ENCODE measurements at regions not wholly inside any gene's neighbourhood (a gene's known extent, or its start where the extent isn't known, plus 50 kb on each side); places are given as distances from the start of the nearest gene placed in this dataset.

DNA sequence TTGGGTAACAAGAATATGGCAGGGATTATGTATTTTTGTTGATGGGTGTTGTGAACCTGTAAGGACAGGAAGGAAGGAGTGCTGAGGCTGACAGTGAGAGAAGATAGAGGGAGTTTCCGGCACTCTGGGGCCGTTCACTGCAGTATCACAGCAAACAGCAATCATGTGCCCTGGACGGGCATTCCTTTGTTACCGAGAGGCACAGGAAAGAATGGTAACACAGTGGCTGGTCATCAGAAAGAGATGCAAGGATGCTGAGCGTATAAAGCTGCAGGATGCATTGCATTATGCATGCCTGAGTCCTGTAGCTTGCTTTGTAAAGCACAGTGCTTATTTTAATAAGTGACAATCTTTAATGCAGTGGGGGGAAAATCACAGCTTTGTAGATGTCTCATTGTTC lies 286.8 kb downstream of the RPS24 start:
- H3K27me3 ChIP-seq (ENCODE audit: control insufficient read depth in 2 of 2, insufficient read depth in 2 of 2, low read length in 2 of 2) = no peaks in the 10 kb centered on the region
- no peaks in the 10 kb centered on the region for H3K36me3 ChIP-seq (ENCODE audit: control insufficient read depth in 2 of 3, insufficient read depth in 3 of 3, low read length in 3 of 3)
- H3K27me3 Mint-ChIP-seq = peaks cover 0 to 2% (median 0%) of the 10 kb centered on the region in 5 donors
- peaks cover 0 to 10% (median 3%) of the 10 kb centered on the region in 5 donors for H3K36me3 Mint-ChIP-seq
- H3K27ac ChIP-seq (ENCODE audit: low read depth, low read length) = no peak overlapping the region
- peaks cover 0 to 13% of the 10 kb centered on the region in 2 donors for H3K4me1 ChIP-seq (ENCODE audit: control insufficient read depth in 2 of 2, insufficient read depth in 2 of 2, low read length in 2 of 2)
- H3K9me3 Mint-ChIP-seq = peaks cover 0 to 23% (median 6%) of the 10 kb centered on the region in 11 donors
- no peak overlapping the region for H3K4me3 ChIP-seq (ENCODE audit: low read length)
- H3K27ac Mint-ChIP-seq = peak overlapping the region; percentile 0 to 79 (median 60)
- ChIA-PET CTCF (interaction anchor here (1.7 kb wide), 1 partner anchor 16 kb away, joined by 6 read pairs; no protein-coding TSS in a partner anchor), POLR2A (interaction anchor here (0.9 to 1.0 kb wide), 2 partner anchors 18 to 20 kb away, joined by 3 to 5 read pairs; no protein-coding TSS in a partner anchor)
- H3K9me3 ChIP-seq (ENCODE audit: control insufficient read depth in 2 of 3, low read length in 3 of 3) = no peaks in the 10 kb centered on the region
- H3K4me1 Mint-ChIP-seq = peaks cover 13 to 33% (median 23%) of the 10 kb centered on the region in 7 donors
- intact Hi-C loops (cut with micrococcal nuclease) = loop anchor here in 1 of 2 donors (1.0 kb wide), 1 partner anchor 17 kb away; no protein-coding TSS in a partner anchor
- ATAC-seq = peak; percentile 73
- DNase-seq = peak in 3 of 9 donors; percentile 13 to 28 (median 13)
- peak overlapping the region; percentile 6 to 61 (median 36) for H3K4me3 Mint-ChIP-seq

DNA sequence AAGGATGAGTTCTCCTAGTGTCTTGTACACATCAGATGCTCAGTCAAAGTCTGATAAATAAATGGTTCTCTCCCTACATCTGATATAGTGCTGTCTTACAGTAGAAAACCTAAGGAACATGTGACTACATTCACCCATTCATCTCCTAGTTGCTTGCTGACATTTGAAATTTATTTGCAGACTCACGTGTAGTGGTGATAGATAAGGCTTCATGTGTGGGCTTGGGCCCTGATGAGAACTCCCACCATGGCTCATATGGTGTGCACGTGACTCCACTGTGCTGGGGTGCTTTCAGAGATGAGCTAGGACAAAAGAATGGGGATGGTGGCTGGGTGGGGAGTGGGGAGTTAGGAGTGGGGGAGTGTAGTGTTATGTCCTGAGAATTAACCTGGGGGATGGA lies 287.3 kb downstream of the RPS24 start:
- no peaks in the 10 kb centered on the region for H3K36me3 ChIP-seq (ENCODE audit: control insufficient read depth in 2 of 3, insufficient read depth in 3 of 3, low read length in 3 of 3)
- POLR2A ChIA-PET = interaction anchor here (0.9 to 1.0 kb wide), 2 partner anchors 19 to 20 kb away, joined by 3 to 5 read pairs; no protein-coding TSS in a partner anchor
- no peaks in the 10 kb centered on the region for H3K9me3 ChIP-seq (ENCODE audit: control insufficient read depth in 2 of 3, low read length in 3 of 3)
- DNase-seq (peak in 1 of 9 donors; percentile 2), ATAC-seq (no peak)
- Mint-ChIP-seq H3K27me3 (no peaks in the 10 kb centered on the region), H3K4me1 (peaks cover 13 to 33% (median 23%) of the 10 kb centered on the region in 7 donors), H3K9me3 (peaks cover under 1 to 28% (median 9%) of the 10 kb centered on the region in 11 donors), H3K36me3 (peaks cover 0 to 10% (median 4%) of the 10 kb centered on the region in 5 donors), H3K27ac (peak overlapping the region; percentile 0 to 79 (median 60)), H3K4me3 (peak overlapping the region in 3 of 10 donors; percentile 23 to 55 (median 30))
- H3K4me3 ChIP-seq (ENCODE audit: low read length) = no peak overlapping the region
- H3K27ac ChIP-seq (ENCODE audit: low read depth, low read length) = no peak overlapping the region
- CTCF ChIA-PET = interaction anchor here (1.7 kb wide), 1 partner anchor 17 kb away, joined by 6 read pairs; no protein-coding TSS in a partner anchor
- intact Hi-C loops (cut with micrococcal nuclease) = loop anchor here in 1 of 2 donors (1.0 kb wide), 1 partner anchor 18 kb away; no protein-coding TSS in a partner anchor
- peaks cover 0 to 13% of the 10 kb centered on the region in 2 donors for H3K4me1 ChIP-seq (ENCODE audit: control insufficient read depth in 2 of 2, insufficient read depth in 2 of 2, low read length in 2 of 2)
- no peaks in the 10 kb centered on the region for H3K27me3 ChIP-seq (ENCODE audit: control insufficient read depth in 2 of 2, insufficient read depth in 2 of 2, low read length in 2 of 2)

DNA sequence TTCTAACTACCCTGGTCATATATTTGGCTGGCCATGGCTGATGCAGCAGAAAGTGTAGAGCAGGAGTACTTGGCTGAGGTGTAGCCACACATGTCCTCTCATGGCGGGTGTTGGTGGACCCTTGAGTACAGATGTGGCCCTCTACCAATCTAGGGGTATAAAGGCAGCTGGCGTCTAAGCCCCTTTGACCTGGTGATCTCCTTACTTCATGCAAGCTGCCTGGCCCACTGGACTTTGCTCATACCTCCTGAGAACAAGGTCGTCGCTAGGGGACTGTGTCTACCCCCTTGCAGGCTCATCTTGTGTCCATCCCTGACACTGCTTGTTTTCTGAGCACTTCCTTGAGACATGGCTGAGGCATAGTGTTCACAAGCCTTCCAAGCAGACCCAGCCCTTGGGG lies 287.8 kb downstream of the RPS24 start:
- peak overlapping the region in 1 of 10 donors; percentile 55 for H3K4me3 Mint-ChIP-seq
- peaks cover 4 to 33% (median 14%) of the 10 kb centered on the region in 11 donors for H3K9me3 Mint-ChIP-seq
- Histone ChIP-seq H3K4me1 (ENCODE audit: control insufficient read depth in 2 of 2, insufficient read depth in 2 of 2, low read length in 2 of 2) (peaks cover 0 to 13% of the 10 kb centered on the region in 2 donors), H3K27me3 (ENCODE audit: control insufficient read depth in 2 of 2, insufficient read depth in 2 of 2, low read length in 2 of 2) (no peaks in the 10 kb centered on the region), H3K4me3 (ENCODE audit: low read length) (no peak overlapping the region), H3K9me3 (ENCODE audit: control insufficient read depth in 2 of 3, low read length in 3 of 3) (peaks cover 0 to 3% (median 0%) of the 10 kb centered on the region in 3 experiments), H3K27ac (ENCODE audit: low read depth, low read length) (no peak overlapping the region), H3K36me3 (ENCODE audit: control insufficient read depth in 2 of 3, insufficient read depth in 3 of 3, low read length in 3 of 3) (no peaks in the 10 kb centered on the region)
- ChIA-PET CTCF (interaction anchor here (1.7 kb wide), 1 partner anchor 17 kb away, joined by 6 read pairs; no protein-coding TSS in a partner anchor), POLR2A (interaction anchor here (0.9 kb wide), 1 partner anchor 21 kb away, joined by 5 read pairs; no protein-coding TSS in a partner anchor)
- no peak for ATAC-seq
- H3K4me1 Mint-ChIP-seq = peaks cover 13 to 33% (median 23%) of the 10 kb centered on the region in 7 donors
- H3K27me3 Mint-ChIP-seq = no peaks in the 10 kb centered on the region
- H3K36me3 Mint-ChIP-seq = peaks cover 2 to 15% (median 7%) of the 10 kb centered on the region in 5 donors
- intact Hi-C loops (cut with micrococcal nuclease) = no loop called here
- DNase-seq = peak in 1 of 9 donors; percentile 6
- peak overlapping the region in 8 of 9 donors; percentile 0 to 79 (median 62) for H3K27ac Mint-ChIP-seq

DNA sequence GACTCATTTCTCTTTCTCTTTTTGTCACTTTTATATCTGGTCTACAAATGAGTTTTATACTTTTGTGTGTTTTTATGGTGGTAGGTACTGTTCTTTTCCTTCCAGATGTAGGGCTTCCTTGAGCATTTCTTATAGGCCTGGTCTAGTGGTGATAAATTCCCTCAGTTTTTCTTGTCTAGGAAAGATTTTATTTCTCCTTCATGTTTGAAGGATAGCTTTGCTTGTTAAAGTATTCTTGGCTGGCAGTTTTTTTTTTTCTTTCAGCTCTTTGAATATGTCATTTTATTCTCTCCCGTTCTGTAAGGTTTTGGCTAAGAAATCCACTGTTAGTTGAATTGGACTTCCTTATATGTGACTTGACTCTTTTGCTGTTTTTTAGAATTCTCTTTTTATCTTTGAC lies 292.7 kb downstream of the RPS24 start:
- H3K36me3 ChIP-seq (ENCODE audit: control insufficient read depth in 2 of 3, insufficient read depth in 3 of 3, low read length in 3 of 3) = no peaks in the 10 kb centered on the region
- Mint-ChIP-seq H3K27ac (no peak overlapping the region), H3K4me1 (peaks cover 4 to 12% (median 7%) of the 10 kb centered on the region in 7 donors), H3K4me3 (no peak overlapping the region), H3K9me3 (peaks cover 4 to 57% (median 26%) of the 10 kb centered on the region in 11 donors), H3K36me3 (peaks cover 2 to 18% (median 10%) of the 10 kb centered on the region in 5 donors), H3K27me3 (peaks cover 0 to 8% (median 0%) of the 10 kb centered on the region in 5 donors)
- ChIA-PET CTCF (no interaction called here), POLR2A (interaction anchor here (0.6 kb wide), 1 partner anchor 19 kb away, joined by 3 read pairs; no protein-coding TSS in a partner anchor)
- H3K4me3 ChIP-seq (ENCODE audit: low read length) = no peak overlapping the region
- H3K4me1 ChIP-seq (ENCODE audit: control insufficient read depth in 2 of 2, insufficient read depth in 2 of 2, low read length in 2 of 2) = no peaks in the 10 kb centered on the region
- intact Hi-C loops (cut with micrococcal nuclease) = no loop called here
- no peaks in the 10 kb centered on the region for H3K27me3 ChIP-seq (ENCODE audit: control insufficient read depth in 2 of 2, insufficient read depth in 2 of 2, low read length in 2 of 2)
- DNase-seq (no peak), ATAC-seq (no peak)
- no peak overlapping the region for H3K27ac ChIP-seq (ENCODE audit: low read depth, low read length)
- H3K9me3 ChIP-seq (ENCODE audit: control insufficient read depth in 2 of 3, low read length in 3 of 3) = peaks cover 0 to 17% (median 0%) of the 10 kb centered on the region in 3 experiments

DNA sequence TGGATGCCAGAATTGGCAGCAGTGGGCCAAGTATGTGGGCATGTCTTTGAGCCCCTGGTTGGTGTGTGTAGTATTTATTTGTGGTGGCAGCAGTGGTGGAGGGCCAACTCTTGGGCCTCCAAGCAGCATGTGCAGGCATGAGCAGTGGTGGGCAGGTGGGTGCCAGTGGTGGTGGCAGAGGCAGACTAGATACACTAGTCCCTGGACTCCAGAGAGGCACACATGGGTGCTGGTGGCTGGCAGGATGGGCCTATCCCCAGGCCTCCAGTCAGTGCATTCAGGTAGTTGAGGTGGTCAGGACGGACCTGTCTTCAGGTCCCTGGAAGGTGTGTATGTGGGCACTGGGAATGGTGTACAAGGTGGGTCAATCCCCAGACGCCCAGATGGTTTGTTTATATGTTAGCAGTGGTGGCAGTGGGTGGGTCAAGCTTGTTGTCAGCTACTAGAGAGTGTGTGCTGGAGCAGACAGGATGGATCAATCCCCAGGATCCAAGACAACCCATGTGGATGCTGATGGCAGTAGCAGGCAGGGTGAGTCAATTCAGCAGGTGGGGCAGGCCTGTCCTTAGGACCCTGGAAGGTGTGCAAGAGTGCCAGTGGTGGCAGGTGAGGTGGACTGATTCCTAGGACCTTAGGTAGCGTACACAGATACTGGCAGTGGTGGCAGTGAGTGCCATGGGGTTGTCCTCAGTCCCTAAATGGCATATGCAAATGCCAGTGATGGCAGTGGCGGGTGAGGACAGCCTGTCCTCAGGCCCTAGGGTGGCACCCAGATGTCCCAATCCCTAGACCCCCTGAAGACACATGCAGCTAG lies 294.3 kb downstream of the RPS24 start:
- Histone ChIP-seq H3K4me1 (ENCODE audit: control insufficient read depth in 2 of 2, insufficient read depth in 2 of 2, low read length in 2 of 2) (no peaks in the 10 kb centered on the region), H3K27ac (ENCODE audit: low read depth, low read length) (no peak overlapping the region), H3K9me3 (ENCODE audit: control insufficient read depth in 2 of 3, low read length in 3 of 3) (peaks cover 0 to 17% (median 0%) of the 10 kb centered on the region in 3 experiments), H3K36me3 (ENCODE audit: control insufficient read depth in 2 of 3, insufficient read depth in 3 of 3, low read length in 3 of 3) (no peaks in the 10 kb centered on the region), H3K27me3 (ENCODE audit: control insufficient read depth in 2 of 2, insufficient read depth in 2 of 2, low read length in 2 of 2) (no peaks in the 10 kb centered on the region), H3K4me3 (ENCODE audit: low read length) (no peak overlapping the region)
- CTCF ChIA-PET = no interaction called here
- peak in 1 of 9 donors; percentile 4 for DNase-seq
- Mint-ChIP-seq H3K4me3 (no peak overlapping the region), H3K27ac (peak overlapping the region in 1 of 9 donors; percentile 2), H3K4me1 (peaks cover 4 to 9% (median 5%) of the 10 kb centered on the region in 7 donors), H3K9me3 (peaks cover 4 to 57% (median 26%) of the 10 kb centered on the region in 11 donors), H3K36me3 (peaks cover 2 to 18% (median 10%) of the 10 kb centered on the region in 5 donors), H3K27me3 (peaks cover 0 to 13% (median 0%) of the 10 kb centered on the region in 5 donors)
- intact Hi-C loops (cut with micrococcal nuclease) = no loop called here
- ATAC-seq = no peak
- POLR2A ChIA-PET = no interaction called here

DNA sequence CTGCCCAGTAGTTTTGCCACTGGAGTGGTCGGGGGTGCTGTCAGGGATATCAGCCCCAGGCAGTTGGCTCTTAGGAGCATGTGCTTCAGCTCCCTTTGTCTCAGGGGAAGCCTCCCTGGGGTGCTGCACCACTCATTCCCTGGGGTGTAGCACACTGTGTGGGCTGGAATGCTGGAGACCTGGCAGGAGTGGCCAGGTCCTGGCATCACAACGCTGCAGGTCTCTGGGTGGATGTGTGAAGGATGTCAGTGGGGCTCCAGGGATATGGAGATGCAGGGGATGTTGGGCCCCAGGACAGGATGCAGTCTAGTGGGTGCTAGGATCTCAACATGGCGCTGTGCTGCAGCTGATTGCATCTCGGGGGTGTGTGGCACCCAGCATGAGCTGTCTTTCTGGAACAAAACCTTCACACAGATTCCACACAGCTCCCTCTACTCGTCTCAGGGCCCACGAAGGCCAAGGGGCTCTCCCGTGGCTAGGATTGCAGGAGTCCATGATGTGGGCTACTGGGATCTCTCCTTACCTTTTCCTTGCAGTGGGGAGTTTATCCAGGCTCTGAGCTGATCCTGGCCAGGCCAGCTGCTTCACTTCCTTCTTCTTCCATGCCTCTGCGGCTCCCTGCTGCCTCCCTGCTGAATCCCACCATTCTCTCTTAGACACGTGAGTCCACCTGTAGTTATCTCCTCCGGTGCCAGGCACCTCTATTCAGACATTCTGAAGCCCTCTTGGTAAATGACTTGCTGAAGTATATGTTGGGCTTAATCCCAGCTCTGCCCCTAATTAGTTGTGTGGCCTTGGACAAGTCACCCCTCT lies 295.1 kb downstream of the RPS24 start:
- ChIA-PET POLR2A (no interaction called here), CTCF (no interaction called here)
- Mint-ChIP-seq H3K27ac (no peak overlapping the region), H3K27me3 (peaks cover 0 to 13% (median 0%) of the 10 kb centered on the region in 5 donors), H3K9me3 (peaks cover 0 to 51% (median 26%) of the 10 kb centered on the region in 11 donors), H3K4me1 (peaks cover 0 to under 1% (median 0%) of the 10 kb centered on the region in 7 donors), H3K36me3 (peaks cover 2 to 18% (median 8%) of the 10 kb centered on the region in 5 donors), H3K4me3 (no peak overlapping the region)
- H3K36me3 ChIP-seq (ENCODE audit: control insufficient read depth in 2 of 3, insufficient read depth in 3 of 3, low read length in 3 of 3) = no peaks in the 10 kb centered on the region
- H3K27ac ChIP-seq (ENCODE audit: low read depth, low read length) = no peak overlapping the region
- H3K9me3 ChIP-seq (ENCODE audit: control insufficient read depth in 2 of 3, low read length in 3 of 3) = peaks cover 0 to 17% (median 0%) of the 10 kb centered on the region in 3 experiments
- ATAC-seq (no peak), DNase-seq (peak in 1 of 9 donors; percentile 7)
- H3K27me3 ChIP-seq (ENCODE audit: control insufficient read depth in 2 of 2, insufficient read depth in 2 of 2, low read length in 2 of 2) = no peaks in the 10 kb centered on the region
- no peaks in the 10 kb centered on the region for H3K4me1 ChIP-seq (ENCODE audit: control insufficient read depth in 2 of 2, insufficient read depth in 2 of 2, low read length in 2 of 2)
- intact Hi-C loops (cut with micrococcal nuclease) = no loop called here
- H3K4me3 ChIP-seq (ENCODE audit: low read length) = no peak overlapping the region

Measured in naive thymus-derived CD4-positive, alpha-beta T cell (primary cell).